ENCODE measurements at regions not wholly inside any gene's neighbourhood (a gene's known extent, or its start where the extent isn't known, plus 50 kb on each side); places are given as distances from the start of the nearest gene placed in this dataset.

- no TSS peak for BruUV-seq (replicated peaks)
- DNase-seq (ENCODE audit: extremely low read depth in 1 of 4, low spot score in 3 of 4) (no peak), FAIRE-seq (no peak), ATAC-seq (no peak; the same call in 2 of the 3 replicates)
- Histone ChIP-seq H3K4me2 (ENCODE audit: insufficient read depth, low read length) (no peak overlapping the region), H2AFZ (ENCODE audit: low read depth, low read length) (no peak overlapping the region), H3K4me3 (no peak overlapping the region), H4K20me1 (replicated peaks; ENCODE audit: control insufficient read depth, insufficient read depth, low read length) (no peaks in the 10 kb centered on the region), H3K27ac (ENCODE audit: extremely low read depth, low read depth, low read length) (no peak overlapping the region), H3K9me3 (replicated peaks; ENCODE audit: control insufficient read depth, insufficient read depth, low read depth, low read length) (no peaks in the 10 kb centered on the region), H3K4me1 (replicated peaks in 1 of 2; ENCODE audit: control insufficient read depth in 2 of 2, insufficient read depth in 2 of 2, low read length in 2 of 2) (no peaks in the 10 kb centered on the region; a peak in 1 of 5 replicates), H3K79me2 (ENCODE audit: control insufficient read depth, insufficient read depth, low read length) (no peaks in the 10 kb centered on the region), H3K9me1 (ENCODE audit: control insufficient read depth, insufficient read depth, low read length) (no peaks in the 10 kb centered on the region), H3K9ac (ENCODE audit: insufficient read depth in 1 of 2, low read depth in 2 of 2, low read length in 2 of 2) (no peak overlapping the region), H3K27me3 (ENCODE audit: control insufficient read depth in 2 of 2, insufficient read depth in 2 of 2, low read length in 2 of 2) (no peaks in the 10 kb centered on the region; a peak in 1 of 5 replicates), H3K36me3 (ENCODE audit: control insufficient read depth, insufficient read depth, low read length) (no peaks in the 10 kb centered on the region)
- 0% methylated on average over 1 of the region's 1 CpG for WGBS (ENCODE audit: insufficient coverage, low coverage, missing lambda C conversion rate)
- in situ Hi-C loops (cut with MboI) = no loop called here
- ChIA-PET POLR2A (no interaction called here), CTCF (ENCODE audit: low intra/inter-chr PET ratio) (no interaction called here)
- TF ChIP-seq ZNF431 (CRISPR knock-in tag; IDR thresholded peaks at IDR 0.05) (no peak), ELK1 (CRISPR knock-in tag; IDR thresholded peaks at IDR 0.05) (no peak), NFE2 (IDR thresholded peaks at IDR 0.05; ENCODE audit: low read depth) (peak; percentile 18; the same call in 1 of the 2 replicates), E2F8 (IDR thresholded peaks at IDR 0.05; ENCODE audit: low read depth, partially characterized antibody) (no peak), CCAR2 (IDR thresholded peaks at IDR 0.05; ENCODE audit: low read depth, low read length) (no peak), ZNF717 (CRISPR knock-in tag; IDR thresholded peaks at IDR 0.05) (no peak)
- TF ChIP-seq, protein P1, sequence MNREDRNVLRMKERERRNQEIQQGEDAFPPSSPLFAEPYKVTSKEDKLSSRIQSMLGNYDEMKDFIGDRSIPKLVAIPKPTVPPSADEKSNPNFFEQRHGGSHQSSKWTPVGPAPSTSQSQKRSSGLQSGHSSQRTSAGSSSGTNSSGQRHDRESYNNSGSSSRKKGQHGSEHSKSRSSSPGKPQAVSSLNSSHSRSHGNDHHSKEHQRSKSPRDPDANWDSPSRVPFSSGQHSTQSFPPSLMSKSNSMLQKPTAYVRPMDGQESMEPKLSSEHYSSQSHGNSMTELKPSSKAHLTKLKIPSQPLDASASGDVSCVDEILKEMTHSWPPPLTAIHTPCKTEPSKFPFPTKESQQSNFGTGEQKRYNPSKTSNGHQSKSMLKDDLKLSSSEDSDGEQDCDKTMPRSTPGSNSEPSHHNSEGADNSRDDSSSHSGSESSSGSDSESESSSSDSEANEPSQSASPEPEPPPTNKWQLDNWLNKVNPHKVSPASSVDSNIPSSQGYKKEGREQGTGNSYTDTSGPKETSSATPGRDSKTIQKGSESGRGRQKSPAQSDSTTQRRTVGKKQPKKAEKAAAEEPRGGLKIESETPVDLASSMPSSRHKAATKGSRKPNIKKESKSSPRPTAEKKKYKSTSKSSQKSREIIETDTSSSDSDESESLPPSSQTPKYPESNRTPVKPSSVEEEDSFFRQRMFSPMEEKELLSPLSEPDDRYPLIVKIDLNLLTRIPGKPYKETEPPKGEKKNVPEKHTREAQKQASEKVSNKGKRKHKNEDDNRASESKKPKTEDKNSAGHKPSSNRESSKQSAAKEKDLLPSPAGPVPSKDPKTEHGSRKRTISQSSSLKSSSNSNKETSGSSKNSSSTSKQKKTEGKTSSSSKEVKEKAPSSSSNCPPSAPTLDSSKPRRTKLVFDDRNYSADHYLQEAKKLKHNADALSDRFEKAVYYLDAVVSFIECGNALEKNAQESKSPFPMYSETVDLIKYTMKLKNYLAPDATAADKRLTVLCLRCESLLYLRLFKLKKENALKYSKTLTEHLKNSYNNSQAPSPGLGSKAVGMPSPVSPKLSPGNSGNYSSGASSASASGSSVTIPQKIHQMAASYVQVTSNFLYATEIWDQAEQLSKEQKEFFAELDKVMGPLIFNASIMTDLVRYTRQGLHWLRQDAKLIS (CRISPR knock-in tag; IDR thresholded peaks at IDR 0.05) = no peak
- intact Hi-C loops (cut with micrococcal nuclease) = no loop called here
Measured at GRCh38 chr3:160105907-160106584, 117.4 kb downstream of the IL12A start.

Data from K562 (cell line).